Neural crest cell (in vitro differentiated cells): ENCODE measurements at regions not wholly inside any gene's neighbourhood (a gene's known extent, or its start where the extent isn't known, plus 50 kb on each side); places are given as distances from the start of the nearest gene placed in this dataset.

ENCODE experiments used
- DNase-seq: peaks from one replicate; pipeline ENCODE4 v3.0.0; 2021; ENCODE audit warnings: low read depth, mixed read lengths, low spot score
- H3K27ac Mint-ChIP-seq: one replicate; pipeline ENCODE4 v1.8.0; 2021; ENCODE audit warnings: mild to moderate bottlenecking, mixed read lengths; ENCODE audit not compliant: unreplicated experiment
- H3K27me3 Mint-ChIP-seq: 2 replicates; pipeline ENCODE4 v1.8.0; 2021; ENCODE audit warnings: low read depth, mild to moderate bottlenecking, mixed read lengths
- H3K36me3 Mint-ChIP-seq: 2 replicates; pipeline ENCODE4 v1.8.0; 2021; ENCODE audit warnings: low read depth, mild to moderate bottlenecking, mixed read lengths
- H3K4me1 Mint-ChIP-seq: 2 replicates; pipeline ENCODE4 v1.8.0; 2021; ENCODE audit warnings: mixed read lengths
- H3K4me3 Mint-ChIP-seq: one replicate; pipeline ENCODE4 v1.8.0; 2021; ENCODE audit warnings: mild to moderate bottlenecking, mixed read lengths
- H3K9me3 Mint-ChIP-seq: 2 replicates; pipeline ENCODE4 v1.8.0; 2021; ENCODE audit warnings: mixed read lengths
- TF ChIP-seq, protein P1 (sequence below): fragments of 200-600 bp; sonication (generic); conservative IDR thresholded peaks from 2 replicates; pipeline ENCODE4 v1.5.0; 2021; ENCODE audit warnings: antibody characterized with exemption, mild to moderate bottlenecking

DNA sequence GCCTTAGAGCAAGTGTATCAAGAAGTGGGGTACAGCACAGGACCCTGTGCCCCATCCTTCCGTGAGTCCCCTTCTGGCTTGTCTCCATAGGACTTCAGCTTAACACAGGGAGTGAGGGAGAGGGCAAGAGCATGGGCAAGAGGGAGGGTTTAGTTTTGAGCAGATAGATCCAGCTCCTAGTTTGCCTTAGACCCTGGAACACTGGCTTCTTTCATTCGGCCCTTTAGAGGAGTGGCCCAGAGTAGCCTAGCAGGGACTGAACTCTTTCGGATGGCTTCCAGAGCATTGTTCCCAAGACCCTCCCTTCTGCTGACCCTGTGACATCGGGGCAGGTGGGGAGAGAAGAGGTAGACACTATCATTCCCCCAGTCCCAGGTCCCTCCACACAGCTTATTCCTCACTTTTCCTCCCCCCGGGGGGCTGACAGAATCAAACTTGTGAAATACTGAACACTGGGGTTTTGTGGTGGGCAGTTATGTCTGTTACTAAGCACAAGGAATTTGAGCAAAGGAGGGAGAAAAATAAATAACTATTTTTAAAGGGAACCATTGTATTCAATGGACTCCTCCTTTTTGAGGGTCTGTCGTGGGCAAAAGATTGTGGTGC, 289.6 kb upstream of the C2CD4B start:
- no peak for DNase-seq
- Mint-ChIP-seq H3K27ac (peak overlapping the region; percentile 83), H3K9me3 (no peaks in the 10 kb centered on the region), H3K36me3 (no peaks in the 10 kb centered on the region), H3K4me1 (peaks cover 32% of the 10 kb centered on the region), H3K4me3 (no peak overlapping the region), H3K27me3 (no peaks in the 10 kb centered on the region)
- TF ChIP-seq, protein P1, sequence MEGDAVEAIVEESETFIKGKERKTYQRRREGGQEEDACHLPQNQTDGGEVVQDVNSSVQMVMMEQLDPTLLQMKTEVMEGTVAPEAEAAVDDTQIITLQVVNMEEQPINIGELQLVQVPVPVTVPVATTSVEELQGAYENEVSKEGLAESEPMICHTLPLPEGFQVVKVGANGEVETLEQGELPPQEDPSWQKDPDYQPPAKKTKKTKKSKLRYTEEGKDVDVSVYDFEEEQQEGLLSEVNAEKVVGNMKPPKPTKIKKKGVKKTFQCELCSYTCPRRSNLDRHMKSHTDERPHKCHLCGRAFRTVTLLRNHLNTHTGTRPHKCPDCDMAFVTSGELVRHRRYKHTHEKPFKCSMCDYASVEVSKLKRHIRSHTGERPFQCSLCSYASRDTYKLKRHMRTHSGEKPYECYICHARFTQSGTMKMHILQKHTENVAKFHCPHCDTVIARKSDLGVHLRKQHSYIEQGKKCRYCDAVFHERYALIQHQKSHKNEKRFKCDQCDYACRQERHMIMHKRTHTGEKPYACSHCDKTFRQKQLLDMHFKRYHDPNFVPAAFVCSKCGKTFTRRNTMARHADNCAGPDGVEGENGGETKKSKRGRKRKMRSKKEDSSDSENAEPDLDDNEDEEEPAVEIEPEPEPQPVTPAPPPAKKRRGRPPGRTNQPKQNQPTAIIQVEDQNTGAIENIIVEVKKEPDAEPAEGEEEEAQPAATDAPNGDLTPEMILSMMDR: no peak

- no peaks in the 10 kb centered on the region for H3K36me3 Mint-ChIP-seq
- no peak for DNase-seq
- H3K27me3 Mint-ChIP-seq: no peaks in the 10 kb centered on the region
- H3K4me3 Mint-ChIP-seq: no peak overlapping the region
- H3K4me1 Mint-ChIP-seq: peaks cover 32% of the 10 kb centered on the region
- H3K9me3 Mint-ChIP-seq: no peaks in the 10 kb centered on the region
- TF ChIP-seq, protein P1: no peak
- H3K27ac Mint-ChIP-seq: no peak overlapping the region
These were observed 290.4 kb upstream of the C2CD4B start for GRCh38 chr15:62455441-62455921.

DNA sequence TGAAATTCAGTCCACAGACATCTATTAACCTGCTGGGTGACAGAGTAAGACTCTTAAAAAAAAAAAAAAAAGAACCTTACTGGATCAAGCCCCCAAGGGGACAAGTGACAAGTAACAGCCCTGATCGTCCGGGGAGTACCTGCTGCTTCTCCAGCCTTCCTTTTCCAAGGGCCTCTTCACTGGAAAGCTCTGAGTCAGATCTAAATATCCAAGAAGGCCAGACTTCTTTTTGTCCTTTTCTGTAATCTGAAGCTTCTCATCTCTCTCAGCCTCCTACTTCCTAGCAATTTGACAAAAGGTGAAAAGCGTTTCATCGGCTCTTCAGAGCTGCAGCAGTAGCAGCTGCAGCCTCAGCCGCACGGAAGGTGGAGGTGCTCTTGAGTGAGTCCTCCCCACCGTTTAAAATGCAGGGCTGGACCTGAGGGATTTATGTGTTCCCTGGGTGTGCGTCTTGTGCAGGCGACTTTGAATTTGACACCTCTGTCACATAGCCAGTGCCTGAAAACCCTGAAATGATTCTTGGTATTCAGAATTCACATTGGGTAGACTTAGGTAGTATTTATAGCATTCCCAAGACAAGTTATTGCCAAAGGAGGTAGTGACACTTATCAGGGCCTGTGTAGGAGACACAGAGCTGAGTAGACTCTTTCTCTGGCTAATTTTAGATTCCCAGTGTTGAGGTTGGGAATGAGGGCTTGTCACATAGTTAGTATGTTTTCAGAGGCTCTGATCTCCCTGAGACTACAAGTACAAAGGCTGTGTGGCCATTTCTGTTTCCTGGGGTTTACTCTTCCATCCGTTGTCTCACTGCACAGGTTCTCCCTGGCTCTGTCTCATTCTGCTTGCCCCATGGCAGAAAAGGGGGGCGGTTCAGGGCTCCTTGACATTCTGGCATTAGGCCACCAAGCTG, 291.2 kb upstream of the C2CD4B start:
- no peaks in the 10 kb centered on the region for H3K36me3 Mint-ChIP-seq
- H3K27me3 Mint-ChIP-seq: no peaks in the 10 kb centered on the region
- no peak for DNase-seq
- H3K4me1 Mint-ChIP-seq: peaks cover 32% of the 10 kb centered on the region
- TF ChIP-seq, protein P1: no peak
- no peaks in the 10 kb centered on the region for H3K9me3 Mint-ChIP-seq
- no peak overlapping the region for H3K4me3 Mint-ChIP-seq
- H3K27ac Mint-ChIP-seq: no peak overlapping the region

DNA sequence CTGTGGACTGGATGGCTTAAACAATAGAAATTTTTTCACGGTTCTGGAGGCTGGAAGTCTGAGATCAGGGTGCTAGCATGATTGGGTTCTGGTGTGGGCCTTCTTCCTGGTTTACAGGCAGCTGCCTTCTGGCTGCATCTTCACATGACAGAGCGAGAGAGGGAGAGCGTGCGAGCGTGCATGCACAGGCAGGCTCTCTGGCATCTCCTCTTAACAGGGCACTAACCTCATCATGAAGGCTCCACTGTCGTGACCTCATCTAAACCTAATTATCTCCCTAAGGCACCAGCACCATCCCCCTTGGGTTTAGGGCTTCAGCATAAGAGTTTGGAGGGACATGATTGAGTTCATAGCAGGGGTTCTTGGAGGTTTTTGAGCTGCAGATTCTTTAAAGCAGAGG, 292.0 kb upstream of the C2CD4B start:
- Mint-ChIP-seq H3K36me3 (no peaks in the 10 kb centered on the region), H3K9me3 (no peaks in the 10 kb centered on the region), H3K4me3 (no peak overlapping the region), H3K27ac (peak overlapping the region; percentile 84), H3K27me3 (no peaks in the 10 kb centered on the region), H3K4me1 (peaks cover 36% of the 10 kb centered on the region)
- no peak for DNase-seq
- TF ChIP-seq, protein P1: no peak

DNA sequence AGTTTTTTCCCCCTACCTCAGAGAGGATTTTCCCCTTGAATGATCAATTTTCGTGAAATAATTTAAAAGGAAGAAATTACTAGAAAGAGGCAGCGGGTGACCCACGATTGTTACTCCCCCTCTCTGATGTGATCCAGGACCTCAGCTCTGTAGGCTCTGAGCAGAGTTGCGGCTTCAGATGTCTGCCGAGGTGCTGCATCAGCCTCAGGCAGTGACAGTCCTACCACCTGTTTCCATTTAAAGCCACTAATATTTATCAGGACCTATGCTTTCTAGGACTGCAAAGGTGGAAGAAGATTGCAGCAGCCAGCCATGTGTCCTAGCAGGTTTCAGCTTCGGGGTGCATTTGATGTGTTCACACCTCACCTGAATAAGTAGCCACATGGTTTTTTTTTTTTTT, 294.8 kb upstream of the C2CD4B start:
- DNase-seq: no peak
- Mint-ChIP-seq H3K27me3 (no peaks in the 10 kb centered on the region), H3K4me1 (peaks cover 36% of the 10 kb centered on the region), H3K27ac (no peak overlapping the region), H3K4me3 (no peak overlapping the region), H3K9me3 (no peaks in the 10 kb centered on the region), H3K36me3 (no peaks in the 10 kb centered on the region)
- TF ChIP-seq, protein P1: no peak
